Fibroblast of skin of back (primary cell): ENCODE measurements at regions not wholly inside any gene's neighbourhood (a gene's known extent, or its start where the extent isn't known, plus 50 kb on each side); places are given as distances from the start of the nearest gene placed in this dataset.
"Not testable (repeated sequence)": the region's sequence is repeated elsewhere in the genome, so short reads cannot be mapped to it uniquely, and the experiment has no call there.

Source experiments
- DNase-seq: peaks from one replicate; pipeline ENCODE4 v3.0.0-alpha.2; 2013

DNA sequence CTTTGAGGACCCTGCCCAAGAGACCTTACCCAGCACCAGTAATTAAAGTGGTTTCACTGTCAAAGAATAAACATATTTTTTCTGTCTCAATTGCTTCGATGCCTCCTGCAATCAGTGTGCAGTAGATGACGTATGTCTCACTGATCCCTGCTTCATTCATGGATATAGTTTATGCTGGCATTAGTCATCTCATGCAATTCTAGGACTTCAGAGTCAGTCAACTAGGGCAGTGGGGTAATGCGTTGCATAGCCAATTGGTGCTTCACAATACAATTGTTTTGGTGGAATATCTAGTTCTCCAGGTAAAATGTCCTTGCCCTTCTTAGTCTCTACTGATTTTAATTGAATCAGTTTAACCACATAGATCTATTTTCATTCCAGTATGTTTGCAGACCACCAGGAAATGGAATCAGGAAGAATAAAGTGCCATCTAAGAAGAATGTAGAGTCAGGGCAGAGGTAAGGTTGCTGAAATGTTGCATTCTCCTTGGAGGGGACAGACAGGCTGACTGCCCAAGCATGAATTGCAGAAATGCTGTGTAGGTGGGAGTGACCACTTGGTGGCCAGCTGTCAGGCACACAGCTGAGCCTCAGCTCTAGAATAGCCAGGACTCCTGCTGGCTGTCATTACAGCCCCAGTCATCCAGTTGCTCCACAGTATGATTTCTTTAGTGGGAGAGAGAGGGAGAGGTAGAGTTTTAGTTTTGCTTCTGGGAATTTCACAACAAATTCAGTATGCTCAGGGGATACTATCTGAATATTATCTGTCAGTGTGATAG lies 73.5 kb upstream of the MEGF10 start:
- no peak for DNase-seq

DNA sequence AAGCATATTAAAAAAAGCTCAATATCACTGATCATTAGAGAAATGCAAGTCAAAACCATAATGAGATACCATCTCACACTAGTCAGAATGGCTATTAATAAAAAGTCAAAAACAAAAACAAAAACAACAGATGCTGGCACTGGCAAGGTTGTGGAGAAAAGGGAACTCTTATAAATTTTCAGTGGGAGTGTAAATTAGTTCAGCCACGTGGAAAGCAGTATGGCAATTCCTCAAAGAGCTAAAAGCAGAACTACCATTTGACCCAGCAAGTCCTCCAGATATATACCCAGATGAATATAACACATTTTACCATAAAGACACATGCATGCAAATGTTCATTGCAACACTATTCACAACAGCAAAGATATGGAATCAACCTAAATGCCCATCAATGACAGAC lies 68.7 kb upstream of the MEGF10 start:
- DNase-seq, result not testable (repeated sequence)

DNA sequence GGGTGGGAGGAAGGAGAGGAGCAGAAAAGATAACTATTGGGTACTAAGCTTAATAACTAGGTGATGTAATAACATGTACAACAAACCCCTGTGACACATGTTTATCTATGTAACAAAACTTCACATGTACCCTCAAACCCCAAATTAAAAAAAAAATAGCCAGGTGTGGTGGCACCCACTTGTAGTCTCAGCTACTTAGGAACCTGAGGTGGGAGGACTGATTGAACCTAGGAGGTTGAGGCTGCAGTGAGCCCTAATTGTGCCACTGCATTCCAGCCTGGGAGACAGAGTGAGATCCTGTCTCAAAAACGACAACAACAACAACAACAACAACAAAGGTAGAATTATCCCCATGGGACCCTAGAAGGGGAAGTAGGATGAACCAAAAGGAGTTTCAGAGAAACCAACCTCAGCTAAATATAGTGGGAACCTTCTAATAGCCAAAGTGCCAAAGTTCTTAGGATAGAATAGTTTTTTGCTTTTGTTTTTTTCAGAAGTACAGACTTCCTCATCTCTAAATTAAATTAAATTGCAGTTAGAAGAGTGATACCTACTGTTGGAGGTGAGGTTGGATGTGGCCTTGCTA lies 67.9 kb upstream of the MEGF10 start:
- not testable (repeated sequence) for DNase-seq

DNA sequence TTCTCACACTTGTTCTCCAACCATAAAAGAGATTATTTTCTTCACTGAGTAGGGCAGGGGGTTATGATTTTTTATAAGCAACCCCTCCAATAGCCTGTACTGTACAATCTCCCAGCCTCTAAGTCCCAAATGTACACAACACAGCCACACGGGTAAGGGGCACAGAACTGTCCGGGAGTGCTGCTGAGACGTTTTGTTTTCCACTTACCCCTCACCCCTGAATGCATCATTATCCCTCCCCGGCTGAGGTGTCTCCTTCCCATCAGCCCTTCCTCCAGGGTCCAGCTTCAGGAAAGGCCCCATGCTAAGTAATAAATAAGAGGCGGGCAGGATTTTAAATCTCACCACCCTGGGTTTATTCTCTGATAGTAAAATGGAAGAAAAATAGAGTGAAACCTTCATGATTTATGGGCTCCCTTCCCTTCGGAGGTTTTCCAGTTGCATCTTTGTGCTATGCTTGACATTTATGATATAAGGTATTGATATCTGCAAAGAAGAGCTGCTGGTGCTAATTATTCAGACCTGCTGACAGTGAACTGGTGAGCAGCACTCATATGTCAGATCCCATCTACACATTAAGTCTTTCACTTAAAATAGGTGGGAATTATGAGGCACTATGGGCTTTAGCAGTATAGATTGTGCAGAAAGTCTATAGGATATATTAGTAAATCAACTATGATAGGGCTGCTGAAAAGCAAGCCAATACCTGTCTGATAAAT lies 67.2 kb upstream of the MEGF10 start:
- DNase-seq, result no peak

DNA sequence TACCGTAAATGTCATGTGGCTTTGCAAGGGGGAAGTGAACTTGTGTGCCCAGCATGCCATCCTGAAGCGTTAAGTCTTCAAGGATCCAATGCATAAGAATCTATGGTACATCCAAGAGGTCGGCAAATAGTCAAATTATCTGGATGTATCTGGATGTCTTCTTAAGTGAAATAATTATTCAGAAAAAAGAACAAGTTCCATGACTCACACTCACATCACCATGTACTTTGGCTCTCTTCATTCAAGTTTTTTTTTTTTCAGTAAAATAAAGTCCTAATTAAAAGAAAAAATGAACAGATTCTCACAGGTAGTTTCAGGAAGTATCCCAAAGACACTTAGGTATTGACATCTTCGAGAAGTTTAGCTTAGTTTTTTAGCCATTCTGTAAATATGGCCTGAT lies 62.7 kb upstream of the MEGF10 start:
- DNase-seq, result no peak

DNA sequence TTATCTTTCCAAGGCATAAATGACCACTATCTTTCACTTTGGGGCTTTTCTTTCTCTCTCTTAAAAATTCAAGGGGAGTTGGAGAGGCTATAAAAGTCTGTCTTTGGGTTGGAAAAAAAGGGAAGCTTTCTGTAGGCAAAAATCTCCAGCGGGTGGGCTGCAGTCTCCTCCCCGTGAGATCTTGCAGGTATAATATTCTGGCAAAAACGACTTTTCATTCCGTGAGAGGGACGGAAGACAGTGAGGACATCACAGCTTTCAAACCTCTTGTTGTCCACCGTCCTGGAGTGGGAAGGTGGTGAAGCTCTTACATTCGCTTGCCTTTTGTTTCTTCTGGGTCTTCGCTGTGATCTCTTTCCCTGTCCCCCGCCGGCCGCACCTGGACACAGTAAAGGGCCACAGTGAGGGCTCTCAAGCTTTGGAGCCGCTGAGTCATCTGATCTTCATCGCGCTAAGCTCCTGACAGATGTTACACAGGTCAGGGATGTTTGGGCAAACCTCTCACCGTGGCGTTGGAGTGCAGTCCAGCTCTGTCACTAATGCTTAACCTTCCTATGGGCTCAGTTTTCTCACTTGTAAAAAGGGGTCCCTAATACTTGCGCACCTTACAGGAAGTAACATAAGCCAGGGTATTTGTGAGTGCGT lies 61.9 kb upstream of the MEGF10 start:
- no peak for DNase-seq

DNA sequence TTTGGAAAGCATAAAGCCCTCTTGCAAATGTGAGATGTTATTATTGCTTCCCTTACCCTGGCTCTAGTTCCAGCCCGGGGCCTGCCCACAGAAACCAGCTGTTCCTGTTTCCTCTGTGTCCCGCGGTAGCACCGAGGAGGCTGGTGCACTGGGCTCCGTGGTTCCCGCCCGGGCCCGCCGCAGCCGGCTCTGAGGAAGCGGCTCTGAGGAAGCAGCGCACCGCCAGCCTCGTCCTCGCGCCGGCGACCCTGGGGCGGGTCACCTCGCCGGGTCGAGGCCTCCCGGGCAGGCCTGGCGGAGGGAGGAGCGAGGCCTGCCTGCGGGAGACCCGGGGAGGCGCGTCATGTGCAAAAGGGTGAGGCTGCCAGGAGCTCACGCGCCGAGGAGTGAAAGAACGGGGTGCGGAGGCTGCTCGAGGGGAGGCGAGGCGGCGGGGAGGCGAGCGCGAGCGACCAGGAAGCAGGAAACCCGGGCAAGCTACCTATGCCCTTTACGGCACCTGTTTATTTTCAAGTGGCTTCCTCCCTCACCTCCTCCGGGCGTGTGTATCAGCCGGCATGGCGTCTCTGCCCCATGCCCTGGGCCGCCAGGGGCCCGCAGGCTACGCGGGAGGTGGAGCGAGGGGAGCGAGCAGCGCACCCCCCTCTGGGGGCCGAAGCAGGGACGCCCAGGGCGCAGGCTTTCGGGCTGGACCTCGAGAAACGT lies 61.3 kb upstream of the MEGF10 start:
- peak; percentile 26 for DNase-seq

DNA sequence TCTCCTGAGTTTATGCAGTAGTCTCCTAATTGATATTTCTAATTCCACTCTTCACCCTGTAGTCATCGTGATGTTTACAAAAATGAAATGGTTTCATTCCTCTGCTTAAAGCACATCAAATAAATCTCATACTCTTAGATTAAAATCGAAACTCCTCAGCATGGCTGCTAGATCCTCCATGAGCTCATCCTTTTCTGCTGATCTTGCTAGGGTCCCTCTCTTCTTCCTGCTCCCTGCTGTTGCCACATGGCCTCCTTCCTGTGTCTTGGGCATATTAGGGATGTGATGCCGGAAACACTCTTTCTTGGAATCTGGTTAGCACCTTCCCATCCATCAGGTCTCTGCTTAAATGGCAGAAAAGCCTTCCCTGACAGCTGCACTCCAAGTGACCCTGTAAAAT lies 59.5 kb upstream of the MEGF10 start:
- no peak for DNase-seq

DNA sequence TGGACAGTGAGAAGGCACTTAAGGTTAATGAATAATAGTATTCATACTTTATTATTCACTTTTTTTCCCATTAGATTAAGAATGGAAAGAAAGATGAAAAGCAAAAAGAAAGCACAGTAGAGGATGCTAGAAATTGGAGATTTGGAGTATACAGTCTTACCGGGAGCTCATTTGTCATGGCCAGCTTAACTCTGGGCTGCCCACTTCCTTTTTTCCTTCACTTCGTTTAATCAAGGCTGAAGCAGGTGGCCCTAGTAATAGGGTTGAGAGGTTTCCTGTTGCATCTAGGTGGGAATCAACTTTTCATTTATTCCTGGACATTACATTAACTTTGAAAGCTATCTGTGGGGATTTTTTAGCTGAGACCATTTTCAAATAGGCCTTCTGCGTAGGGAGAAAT lies 57.0 kb upstream of the MEGF10 start:
- no peak for DNase-seq

DNA sequence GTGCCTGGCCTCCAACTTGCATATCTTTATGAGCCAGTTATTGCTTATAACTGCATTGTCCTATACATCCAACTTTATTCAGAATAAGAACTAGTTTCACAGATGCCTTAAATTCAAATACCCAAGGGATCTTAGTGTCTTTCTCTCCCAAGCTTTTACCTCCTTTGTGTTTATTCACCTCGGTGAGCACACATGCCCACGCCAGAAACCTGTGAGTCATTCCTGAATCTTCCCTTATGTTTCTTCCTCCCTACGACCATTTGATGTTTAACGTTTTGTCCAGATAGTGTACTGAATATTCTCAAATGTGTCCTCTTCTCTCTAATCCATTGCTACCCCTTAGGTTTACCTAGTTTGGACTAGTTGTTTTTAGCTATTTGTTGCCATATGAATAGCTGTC lies 55.5 kb upstream of the MEGF10 start:
- no peak for DNase-seq

DNA sequence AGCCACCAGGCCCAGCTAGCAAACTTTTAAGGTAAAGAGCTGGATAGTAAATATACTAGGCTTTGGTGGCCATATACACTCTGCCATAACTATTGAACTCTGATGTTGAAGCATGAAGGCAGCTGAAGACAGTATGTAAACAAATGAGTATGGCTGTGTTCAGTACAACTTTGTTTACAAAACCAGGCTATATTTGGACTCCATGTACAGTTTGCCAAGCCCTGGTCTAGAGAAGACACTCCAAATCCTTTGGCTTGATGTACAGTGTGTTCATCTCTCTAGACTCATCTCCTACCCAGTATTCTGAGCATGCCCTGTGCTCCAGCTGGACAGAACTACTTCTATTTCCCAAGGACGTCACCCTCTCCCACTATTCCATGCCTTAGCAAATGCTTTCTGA lies 54.3 kb upstream of the MEGF10 start:
- no peak for DNase-seq
